ENCODE measurements at regions not wholly inside any gene's neighbourhood (a gene's known extent, or its start where the extent isn't known, plus 50 kb on each side); places are given as distances from the start of the nearest gene placed in this dataset.

DNA sequence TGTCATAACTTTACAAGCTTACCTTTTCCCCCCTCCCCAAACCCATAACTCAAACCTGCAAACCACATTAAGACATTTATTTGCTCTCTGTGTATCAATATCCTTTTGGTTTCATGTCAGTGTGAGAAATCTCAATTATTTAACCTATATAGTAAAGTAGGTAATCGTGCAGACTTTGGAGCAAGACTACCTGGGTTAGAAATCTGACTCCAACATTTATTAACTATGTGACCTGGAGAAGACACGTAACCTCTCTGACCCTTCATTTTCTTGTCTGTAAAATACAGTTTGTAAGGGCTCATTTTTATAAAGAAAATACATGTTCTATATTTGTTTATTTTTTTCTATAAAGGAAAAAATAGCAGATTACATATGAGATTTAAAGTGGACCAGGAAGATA lies 448.9 kb upstream of the MANEA start:
- Histone ChIP-seq H3K36me3 (no peaks in the 10 kb centered on the region), H3K4me1 (ENCODE audit: insufficient read depth) (no peaks in the 10 kb centered on the region), H3K27ac (no peak overlapping the region), H3K4me3 (no peak overlapping the region), H3K27me3 (no peaks in the 10 kb centered on the region), H3K9me3 (no peaks in the 10 kb centered on the region)
- no peak for DNase-seq
- intact Hi-C loops (cut with DNase I): no loop called here
- WGBS, 3 donors: 76 to 82% (median 79%) methylated on average over 2 of the region's 2 CpGs
- TF ChIP-seq POLR2A (IDR thresholded peaks at IDR 0.05): no peak
- TF ChIP-seq, protein P1, sequence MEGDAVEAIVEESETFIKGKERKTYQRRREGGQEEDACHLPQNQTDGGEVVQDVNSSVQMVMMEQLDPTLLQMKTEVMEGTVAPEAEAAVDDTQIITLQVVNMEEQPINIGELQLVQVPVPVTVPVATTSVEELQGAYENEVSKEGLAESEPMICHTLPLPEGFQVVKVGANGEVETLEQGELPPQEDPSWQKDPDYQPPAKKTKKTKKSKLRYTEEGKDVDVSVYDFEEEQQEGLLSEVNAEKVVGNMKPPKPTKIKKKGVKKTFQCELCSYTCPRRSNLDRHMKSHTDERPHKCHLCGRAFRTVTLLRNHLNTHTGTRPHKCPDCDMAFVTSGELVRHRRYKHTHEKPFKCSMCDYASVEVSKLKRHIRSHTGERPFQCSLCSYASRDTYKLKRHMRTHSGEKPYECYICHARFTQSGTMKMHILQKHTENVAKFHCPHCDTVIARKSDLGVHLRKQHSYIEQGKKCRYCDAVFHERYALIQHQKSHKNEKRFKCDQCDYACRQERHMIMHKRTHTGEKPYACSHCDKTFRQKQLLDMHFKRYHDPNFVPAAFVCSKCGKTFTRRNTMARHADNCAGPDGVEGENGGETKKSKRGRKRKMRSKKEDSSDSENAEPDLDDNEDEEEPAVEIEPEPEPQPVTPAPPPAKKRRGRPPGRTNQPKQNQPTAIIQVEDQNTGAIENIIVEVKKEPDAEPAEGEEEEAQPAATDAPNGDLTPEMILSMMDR (IDR thresholded peaks at IDR 0.05): no peak
- TF ChIP-seq EP300 (IDR thresholded peaks at IDR 0.05): no peak

GRCh38 chr6:95128947-95129346 lies 448.4 kb upstream of the MANEA start:
- intact Hi-C loops (cut with DNase I): no loop called here
- Histone ChIP-seq H3K27ac (no peak overlapping the region), H3K36me3 (no peaks in the 10 kb centered on the region), H3K4me3 (no peak overlapping the region), H3K4me1 (ENCODE audit: insufficient read depth) (no peaks in the 10 kb centered on the region), H3K27me3 (no peaks in the 10 kb centered on the region), H3K9me3 (no peaks in the 10 kb centered on the region)
- WGBS, 3 donors: 12 to 21% (median 19%) methylated on average over 2 of the region's 2 CpGs
- no peak for DNase-seq
- TF ChIP-seq, protein P1 (IDR thresholded peaks at IDR 0.05): no peak
- no peak for TF ChIP-seq POLR2A (IDR thresholded peaks at IDR 0.05)
- no peak for TF ChIP-seq EP300 (IDR thresholded peaks at IDR 0.05)

DNA sequence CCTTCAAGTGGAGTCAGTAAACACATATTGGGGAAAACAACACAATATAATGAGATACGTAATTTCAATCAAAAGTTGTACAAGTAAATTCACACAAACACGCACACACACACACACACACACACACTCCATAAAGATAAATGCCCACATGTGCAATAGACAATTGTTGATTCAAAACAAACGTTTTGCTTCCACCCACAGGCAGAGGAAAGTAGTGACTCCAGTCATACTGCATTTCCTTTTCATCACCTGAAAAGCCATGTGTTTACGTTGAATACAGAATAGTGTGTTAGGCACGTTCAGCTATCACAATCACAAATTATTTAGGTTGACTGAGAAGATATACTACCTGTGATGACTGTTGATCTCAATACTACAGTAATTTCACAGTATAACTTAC lies 443.8 kb upstream of the MANEA start:
- DNase-seq: no peak
- H3K9me3 ChIP-seq: no peaks in the 10 kb centered on the region
- 29 to 34% (median 29%) methylated on average over 5 of the region's 5 CpGs for WGBS, 3 donors
- H3K36me3 ChIP-seq: no peaks in the 10 kb centered on the region
- H3K27ac ChIP-seq: no peak overlapping the region
- no peak overlapping the region for H3K4me3 ChIP-seq
- no peaks in the 10 kb centered on the region for H3K27me3 ChIP-seq
- H3K4me1 ChIP-seq (ENCODE audit: insufficient read depth): no peaks in the 10 kb centered on the region
- intact Hi-C loops (cut with DNase I): no loop called here
- TF ChIP-seq POLR2A (IDR thresholded peaks at IDR 0.05): no peak
- TF ChIP-seq, protein P1 (IDR thresholded peaks at IDR 0.05): no peak
- no peak for TF ChIP-seq EP300 (IDR thresholded peaks at IDR 0.05)

DNA sequence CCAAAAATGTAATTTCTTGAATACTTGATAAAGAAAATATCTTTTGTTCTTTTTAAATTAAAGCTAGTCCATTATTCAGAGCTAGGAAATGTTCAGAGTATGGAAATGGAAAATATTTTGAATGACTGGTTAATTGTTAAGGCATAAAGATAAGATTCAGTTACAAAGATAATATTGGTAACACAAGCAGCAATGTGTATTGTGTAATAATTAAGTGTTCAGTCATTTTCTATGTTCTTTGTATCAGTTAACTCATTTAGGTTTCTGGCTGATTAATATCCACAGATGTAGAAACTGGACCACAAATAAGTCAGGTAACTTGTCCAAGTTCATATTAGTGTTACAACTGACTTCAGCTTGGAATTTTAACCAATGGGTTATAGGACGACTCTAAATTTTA lies 442.2 kb upstream of the MANEA start:
- H3K36me3 ChIP-seq: no peaks in the 10 kb centered on the region
- intact Hi-C loops (cut with DNase I): no loop called here
- DNase-seq: no peak
- H3K9me3 ChIP-seq: no peaks in the 10 kb centered on the region
- H3K4me3 ChIP-seq: no peak overlapping the region
- 51 to 76% (median 70%) methylated on average over 1 of the region's 1 CpG for WGBS, 3 donors
- no peak overlapping the region for H3K27ac ChIP-seq
- H3K4me1 ChIP-seq (ENCODE audit: insufficient read depth): no peaks in the 10 kb centered on the region
- H3K27me3 ChIP-seq: no peaks in the 10 kb centered on the region
- TF ChIP-seq POLR2A (IDR thresholded peaks at IDR 0.05) (no peak), EP300 (IDR thresholded peaks at IDR 0.05) (no peak)
- TF ChIP-seq, protein P1 (IDR thresholded peaks at IDR 0.05): no peak

DNA sequence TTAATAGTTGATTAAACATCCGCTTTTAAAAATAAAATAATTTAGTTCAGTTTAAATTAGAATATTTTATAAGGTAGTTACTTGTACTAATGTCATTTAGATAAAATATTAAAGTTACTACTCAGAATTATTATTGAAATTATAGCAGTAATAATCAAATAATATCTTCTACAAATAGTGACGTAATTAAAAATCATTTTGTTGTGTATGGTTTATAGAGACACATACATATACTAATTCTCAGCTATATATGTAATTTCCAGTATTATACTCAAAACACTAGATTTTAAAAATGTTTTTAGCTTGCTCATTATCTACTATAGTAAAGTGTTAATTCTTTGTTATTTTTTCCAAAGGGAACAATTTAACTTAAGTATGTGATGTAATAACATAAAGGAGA lies 435.2 kb upstream of the MANEA start:
- H3K27ac ChIP-seq: no peak overlapping the region
- intact Hi-C loops (cut with DNase I): no loop called here
- TF ChIP-seq POLR2A (IDR thresholded peaks at IDR 0.05): no peak
- TF ChIP-seq, protein P1 (IDR thresholded peaks at IDR 0.05): no peak
- TF ChIP-seq EP300 (IDR thresholded peaks at IDR 0.05): no peak
- no peak overlapping the region for H3K4me3 ChIP-seq
- DNase-seq: no peak
- no peaks in the 10 kb centered on the region for H3K27me3 ChIP-seq
- no peaks in the 10 kb centered on the region for H3K4me1 ChIP-seq (ENCODE audit: insufficient read depth)
- H3K9me3 ChIP-seq: no peaks in the 10 kb centered on the region
- H3K36me3 ChIP-seq: no peaks in the 10 kb centered on the region
- 86 to 90% (median 88%) methylated on average over 2 of the region's 2 CpGs for WGBS, 3 donors

Data from ovary (tissue), 7 donors.